ENCODE measurements at regions not wholly inside any gene's neighbourhood (a gene's known extent, or its start where the extent isn't known, plus 50 kb on each side); places are given as distances from the start of the nearest gene placed in this dataset.

- Histone ChIP-seq H3K9me2 (ENCODE audit: low read depth, low read length) (no peaks in the 10 kb centered on the region), H3K4me3 (ENCODE audit: low read depth, low read length, poor library complexity, severe bottlenecking) (no peak overlapping the region), H3K9ac (ENCODE audit: low read length) (no peak overlapping the region), H4K20me1 (ENCODE audit: insufficient read depth, low read length) (no peaks in the 10 kb centered on the region), H3K4me2 (ENCODE audit: low read length) (no peak overlapping the region), H3K9me3 (ENCODE audit: low read length) (no peaks in the 10 kb centered on the region), H2AFZ (ENCODE audit: low read length) (no peak overlapping the region), H3K79me2 (ENCODE audit: insufficient read depth, low read length) (no peaks in the 10 kb centered on the region), H3K27me3 (ENCODE audit: insufficient read depth, low read length) (no peaks in the 10 kb centered on the region), H3K36me3 (ENCODE audit: insufficient read depth, low read length) (no peaks in the 10 kb centered on the region), H3K4me1 (ENCODE audit: insufficient read depth, low read length, severe bottlenecking) (no peaks in the 10 kb centered on the region), H3F3A (ENCODE audit: insufficient read depth, low read length) (no peaks in the 10 kb centered on the region), H3K27ac (ENCODE audit: low read depth, low read length, poor library complexity, severe bottlenecking) (no peak overlapping the region)
- TF ChIP-seq EZH2 (IDR thresholded peaks at IDR 0.05; ENCODE audit: borderline replicate concordance, low read length) (no peak), CTCF (IDR thresholded peaks at IDR 0.05; ENCODE audit: low read length) (no peak)
Observed at GRCh38 chr14:58780605-58781004, 142.8 kb downstream of the DACT1 start.

- H3K9me2 ChIP-seq (ENCODE audit: low read depth, low read length): no peaks in the 10 kb centered on the region
- no peaks in the 10 kb centered on the region for H3F3A ChIP-seq (ENCODE audit: insufficient read depth, low read length)
Observed at GRCh38 chr14:58782011-58782410, 144.2 kb downstream of the DACT1 start.

GRCh38 chr14:58783792-58784511 lies 146.2 kb downstream of the DACT1 start:
- no peaks in the 10 kb centered on the region for H3K9me2 ChIP-seq (ENCODE audit: low read depth, low read length)
- no peaks in the 10 kb centered on the region for H3K4me1 ChIP-seq (ENCODE audit: insufficient read depth, low read length, severe bottlenecking)
- H3K4me3 ChIP-seq (ENCODE audit: low read depth, low read length, poor library complexity, severe bottlenecking): no peak overlapping the region
- no peak overlapping the region for H3K9ac ChIP-seq (ENCODE audit: low read length)
- no peak overlapping the region for H3K4me2 ChIP-seq (ENCODE audit: low read length)
- H4K20me1 ChIP-seq (ENCODE audit: insufficient read depth, low read length): no peaks in the 10 kb centered on the region
- no peaks in the 10 kb centered on the region for H3K27me3 ChIP-seq (ENCODE audit: insufficient read depth, low read length)
- H2AFZ ChIP-seq (ENCODE audit: low read length): no peak overlapping the region
- H3K36me3 ChIP-seq (ENCODE audit: insufficient read depth, low read length): no peaks in the 10 kb centered on the region
- H3K79me2 ChIP-seq (ENCODE audit: insufficient read depth, low read length): no peaks in the 10 kb centered on the region
- no peaks in the 10 kb centered on the region for H3F3A ChIP-seq (ENCODE audit: insufficient read depth, low read length)
- H3K9me3 ChIP-seq (ENCODE audit: low read length): no peaks in the 10 kb centered on the region
- no peak for TF ChIP-seq EZH2 (IDR thresholded peaks at IDR 0.05; ENCODE audit: borderline replicate concordance, low read length)
- no peak for TF ChIP-seq CTCF (IDR thresholded peaks at IDR 0.05; ENCODE audit: low read length)
- H3K27ac ChIP-seq (ENCODE audit: low read depth, low read length, poor library complexity, severe bottlenecking): no peak overlapping the region

More at GRCh38 chr14:58782011-58782410, 144.2 kb downstream of the DACT1 start:
- Histone ChIP-seq H4K20me1 (ENCODE audit: insufficient read depth, low read length) (no peaks in the 10 kb centered on the region), H3K27me3 (ENCODE audit: insufficient read depth, low read length) (no peaks in the 10 kb centered on the region), H3K79me2 (ENCODE audit: insufficient read depth, low read length) (no peaks in the 10 kb centered on the region), H3K36me3 (ENCODE audit: insufficient read depth, low read length) (no peaks in the 10 kb centered on the region), H3K9ac (ENCODE audit: low read length) (no peak overlapping the region), H2AFZ (ENCODE audit: low read length) (no peak overlapping the region), H3K9me3 (ENCODE audit: low read length) (no peaks in the 10 kb centered on the region), H3K4me2 (ENCODE audit: low read length) (no peak overlapping the region), H3K4me1 (ENCODE audit: insufficient read depth, low read length, severe bottlenecking) (no peaks in the 10 kb centered on the region), H3K27ac (ENCODE audit: low read depth, low read length, poor library complexity, severe bottlenecking) (no peak overlapping the region), H3K4me3 (ENCODE audit: low read depth, low read length, poor library complexity, severe bottlenecking) (no peak overlapping the region)
- TF ChIP-seq EZH2 (IDR thresholded peaks at IDR 0.05; ENCODE audit: borderline replicate concordance, low read length) (no peak), CTCF (IDR thresholded peaks at IDR 0.05; ENCODE audit: low read length) (no peak)

Measured in OCI-LY1 (cell line).